GM21717 (cell line): ENCODE measurements at regions not wholly inside any gene's neighbourhood (a gene's known extent, or its start where the extent isn't known, plus 50 kb on each side); places are given as distances from the start of the nearest gene placed in this dataset.

Experiments used
- ATAC-seq: cut with Tn5 transposase; IDR thresholded peaks from one replicate; pipeline ENCODE4 v1.9.1; 2021; ENCODE audit warnings: mild to moderate bottlenecking, moderate library complexity; ENCODE audit not compliant: unreplicated experiment

DNA sequence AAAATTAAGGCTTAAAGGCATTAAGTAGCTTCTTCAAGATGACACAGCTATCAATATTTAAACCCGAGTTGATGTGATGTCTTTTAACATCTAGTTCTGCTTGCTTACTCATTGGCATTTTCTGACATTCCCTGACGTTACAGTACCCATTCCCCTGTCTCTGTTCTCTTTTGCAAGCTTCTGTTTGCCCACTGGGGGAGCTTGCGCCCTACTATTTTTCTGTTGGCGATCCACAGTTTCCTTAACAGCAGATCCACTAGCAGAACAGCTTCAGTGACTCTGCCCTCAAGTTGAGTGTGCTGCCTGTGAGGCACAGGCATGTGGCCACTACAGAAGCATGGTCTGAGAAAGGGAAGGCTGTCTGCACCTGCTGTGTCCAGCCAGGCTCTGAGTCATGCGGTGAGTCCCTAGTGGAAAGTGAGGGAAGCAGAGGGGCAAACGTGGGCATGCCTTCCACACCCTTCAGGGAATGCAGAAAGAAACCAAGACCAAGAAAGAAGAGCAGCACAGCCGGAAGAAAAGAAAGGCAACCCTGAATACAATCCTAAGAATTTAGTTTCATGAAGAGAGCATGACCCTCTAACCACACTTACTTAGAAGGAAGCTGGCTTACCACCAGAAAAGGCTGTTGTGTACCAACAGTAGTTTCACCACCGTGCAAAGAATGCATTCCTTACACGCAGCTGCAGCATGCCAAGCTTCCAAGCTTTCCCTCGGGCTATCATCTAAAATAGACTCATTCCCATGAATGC lies 97.7 kb upstream of the VGLL2 start:
- ATAC-seq = no peak

DNA sequence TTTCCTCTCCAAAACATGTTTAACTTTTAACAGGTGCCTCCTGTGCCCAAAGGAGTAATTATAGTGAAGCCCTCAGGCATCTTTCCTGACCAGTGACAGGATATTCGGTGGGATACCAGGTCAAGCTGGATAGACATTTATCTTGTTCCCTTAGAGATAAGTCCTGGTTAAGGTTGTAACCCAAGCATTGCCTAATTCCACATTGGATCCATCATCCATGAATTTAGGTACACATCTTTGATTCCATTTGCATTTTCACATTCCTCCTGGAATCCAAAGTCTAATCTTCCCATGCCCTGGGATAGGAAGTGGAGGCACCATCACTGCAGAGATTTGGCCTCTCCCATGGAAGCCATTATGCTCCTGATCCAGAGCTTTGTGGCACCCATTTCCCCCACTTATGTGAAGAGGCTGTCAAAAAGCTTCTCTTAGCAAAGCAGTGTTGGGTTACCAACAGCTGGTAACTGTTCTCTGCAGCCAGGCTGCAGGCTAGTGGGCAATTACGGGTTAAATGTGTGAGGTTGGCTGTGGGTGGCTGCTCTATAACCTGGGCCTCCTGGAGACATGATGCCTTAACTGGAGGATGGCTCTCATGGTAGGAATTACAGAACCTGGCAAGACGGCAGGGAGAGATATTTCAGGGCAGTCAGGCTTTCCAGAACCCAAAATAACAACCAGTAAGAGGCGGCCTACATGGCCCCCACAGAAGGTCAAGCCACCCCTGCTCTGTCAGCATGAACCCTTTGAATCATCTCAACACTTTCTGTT lies 96.9 kb upstream of the VGLL2 start:
- no peak for ATAC-seq

GRCh38 chr6:117169064-117169665 lies 96.2 kb upstream of the VGLL2 start:
- no peak for ATAC-seq

GRCh38 chr6:117169781-117170281 lies 95.5 kb upstream of the VGLL2 start:
- ATAC-seq = no peak

DNA sequence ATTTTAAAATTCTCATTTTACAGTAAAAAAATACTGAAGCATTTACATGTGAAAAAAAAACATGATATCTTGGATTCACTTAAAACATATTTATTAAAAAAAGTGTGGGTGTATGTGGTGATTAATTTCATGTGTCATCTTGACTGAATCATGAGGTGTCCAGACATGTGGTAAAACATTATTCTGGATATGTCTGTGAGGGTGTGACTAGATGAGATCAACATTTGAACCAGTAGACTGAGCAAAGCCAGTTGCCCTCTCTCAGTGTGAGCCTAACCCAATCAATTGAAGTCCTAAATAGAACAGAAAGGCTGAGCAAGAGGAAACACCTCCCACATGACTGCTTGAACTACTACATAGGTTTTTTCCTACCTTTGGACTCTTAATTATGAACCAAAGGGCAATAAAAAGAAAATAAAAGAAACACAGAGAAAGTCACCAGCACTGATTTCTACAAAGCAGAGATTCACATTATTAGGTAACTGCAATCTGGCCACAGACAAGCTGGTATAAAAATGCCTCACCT lies 90.5 kb upstream of the VGLL2 start:
- ATAC-seq = no peak

GRCh38 chr6:117188627-117189201 lies 76.6 kb upstream of the VGLL2 start:
- ATAC-seq = no peak

GRCh38 chr6:117191009-117191408 lies 74.3 kb upstream of the VGLL2 start:
- no peak for ATAC-seq

GRCh38 chr6:117191448-117191847 lies 73.9 kb upstream of the VGLL2 start:
- no peak for ATAC-seq

DNA sequence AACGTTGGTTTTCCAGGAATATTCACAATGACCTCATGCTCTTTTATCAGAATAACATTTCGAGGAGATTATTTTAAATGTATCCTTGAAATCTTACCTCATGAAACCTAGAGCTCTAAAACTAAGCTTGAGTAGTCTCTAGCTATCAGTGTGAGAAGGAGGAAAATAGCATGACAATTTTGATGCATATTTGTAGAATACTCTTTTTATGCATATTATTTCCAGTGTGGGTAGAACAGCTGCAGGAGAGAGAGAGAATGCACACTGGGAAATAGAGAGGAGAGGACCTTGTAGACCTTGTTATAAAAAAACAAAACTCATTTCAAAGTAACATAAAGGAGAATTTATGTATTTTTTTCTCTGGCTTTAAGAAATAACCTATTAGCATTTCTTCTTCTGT lies 71.1 kb upstream of the VGLL2 start:
- no peak for ATAC-seq

DNA sequence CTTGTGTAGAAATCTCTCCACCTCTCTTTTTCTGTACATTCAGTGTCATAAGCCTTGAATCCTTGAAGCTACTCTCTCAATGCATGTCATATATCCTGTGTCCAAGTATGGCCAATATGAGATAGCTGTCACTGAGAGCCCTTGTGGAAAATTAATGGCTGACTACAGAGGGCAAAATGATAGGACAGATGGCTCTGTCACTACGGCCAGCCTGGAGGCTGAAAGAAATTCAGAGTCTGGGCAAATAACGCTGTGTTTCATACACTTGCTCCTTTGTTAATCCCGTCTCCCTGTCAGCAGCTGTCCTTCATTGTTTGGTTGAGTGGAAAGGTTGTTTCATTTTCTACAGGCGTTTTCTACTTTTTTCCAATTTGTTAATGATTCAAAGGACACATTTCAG lies 70.4 kb upstream of the VGLL2 start:
- no peak for ATAC-seq

- no peak for ATAC-seq
Measured at GRCh38 chr6:117195728-117196127, 69.6 kb upstream of the VGLL2 start.

DNA sequence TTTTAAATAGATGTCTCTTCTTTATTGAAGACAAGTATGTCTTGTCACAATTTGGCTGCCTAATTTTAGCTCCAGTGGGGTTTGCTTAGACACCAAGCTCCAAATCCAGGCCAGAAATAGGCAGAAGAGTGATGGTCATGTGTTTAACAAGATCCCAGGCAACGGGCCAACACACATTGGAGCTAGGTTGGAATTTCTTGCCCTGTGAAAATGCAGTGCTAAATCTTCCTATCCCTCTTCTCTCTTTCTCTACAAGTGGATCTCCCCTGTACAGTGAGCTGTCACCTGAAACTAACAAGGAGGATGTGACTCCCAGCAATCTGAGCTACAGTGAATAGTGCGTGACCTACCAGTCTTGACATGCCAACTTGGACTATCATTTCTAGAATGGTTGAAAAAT lies 65.3 kb upstream of the VGLL2 start:
- ATAC-seq = no peak

GRCh38 chr6:117204903-117205302 lies 60.5 kb upstream of the VGLL2 start:
- ATAC-seq = no peak

- no peak for ATAC-seq
Measured at GRCh38 chr6:117205876-117206275, 59.5 kb upstream of the VGLL2 start.

- ATAC-seq = no peak
Measured at GRCh38 chr6:117206522-117206921, 58.8 kb upstream of the VGLL2 start.

DNA sequence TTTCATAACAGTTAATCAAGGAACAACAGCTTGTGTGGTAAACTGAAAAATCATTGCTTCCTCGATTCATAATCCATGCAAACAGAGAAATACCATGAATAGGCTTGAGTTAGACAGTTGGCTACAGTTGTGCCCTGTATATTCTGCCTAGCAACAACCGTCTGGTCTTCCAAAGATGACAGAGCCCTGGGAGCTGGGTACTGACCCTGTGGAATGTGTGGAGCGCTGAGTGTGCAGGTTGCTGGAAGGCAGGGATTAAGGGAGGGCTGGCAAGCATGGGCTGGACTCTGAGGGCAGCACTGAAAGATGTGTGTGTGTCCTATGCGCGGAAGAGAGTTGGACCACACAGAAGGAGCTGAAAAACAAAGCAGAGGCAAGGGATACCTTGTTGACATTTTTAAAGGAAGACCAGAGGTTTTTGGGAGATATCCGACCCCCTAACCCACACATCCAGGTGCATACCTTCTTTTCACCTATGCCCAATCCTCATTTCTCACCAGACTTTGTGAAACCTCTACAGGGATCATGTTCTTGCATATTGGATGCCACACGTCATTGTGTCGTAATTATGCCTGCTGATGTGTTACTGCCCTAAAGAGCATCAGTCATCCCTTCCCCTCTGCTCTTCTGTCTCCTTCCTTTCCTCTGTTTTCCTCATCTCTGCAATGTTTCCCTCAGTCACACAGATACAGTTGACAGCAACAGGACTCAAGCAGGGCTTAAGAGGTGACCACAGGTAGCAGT lies 58.2 kb upstream of the VGLL2 start:
- ATAC-seq = no peak

- no peak for ATAC-seq
Measured at GRCh38 chr6:117210279-117210678, 55.1 kb upstream of the VGLL2 start.

GRCh38 chr6:117215353-117216090 lies 49.8 kb upstream of the VGLL2 start:
- no peak for ATAC-seq
